IMR-90 (cell line): ENCODE measurements at regions not wholly inside any gene's neighbourhood (a gene's known extent, or its start where the extent isn't known, plus 50 kb on each side); places are given as distances from the start of the nearest gene placed in this dataset.
A peak's percentile ranks its signal among the peaks of the same experiment; 100 is the strongest.

Source experiments
- ATAC-seq: fragments of 200-7000 bp; cut with Tn5 transposase; 2 replicates; pipeline ENCODE4 v1.9.1; 2020; ENCODE audit warnings: low read depth, mild to moderate bottlenecking, moderate library complexity
- BruUV-seq: library from RNA; stranded (reverse); fragments of 400-500 nt; replicated peaks from 2 replicates; lab custom pipeline; 2021; lab: Mats Ljungman, UMichigan
- CTCF ChIA-PET: fragments of 300-600 bp; formaldehyde crosslinking; extraction: SDS; loops from one replicate; lab custom pipeline; 2021; ENCODE audit warnings: antibody characterized with exemption; lab: Yijun Ruan, JAX
- POLR2A ChIA-PET: fragments of 300-600 bp; sonication (Branson Sonifier 250); formaldehyde crosslinking; loops from one replicate; lab custom pipeline; 2022; ENCODE audit warnings: antibody characterized with exemption; ENCODE audit not compliant: unreplicated experiment; lab: Charles Lee
- DNase-seq: peaks from one replicate; pipeline ENCODE4 v3.0.0; 2013
- H2AFZ ChIP-seq: replicated peaks from 2 replicates; pipeline ENCODE3; 2013; ENCODE audit warnings: low read length, mild to moderate bottlenecking; ENCODE audit not compliant: poor library complexity
- H2AK5ac ChIP-seq: 2 replicates; pipeline ENCODE4 v1.6.1; 2013; ENCODE audit warnings: low read depth, low read length, inconsistent platforms
- H2AK9ac ChIP-seq: replicated peaks from 2 replicates; pipeline ENCODE3; 2013; ENCODE audit warnings: mild to moderate bottlenecking, low read depth, low read length, moderate library complexity; ENCODE audit not compliant: poor library complexity
- H2BK120ac ChIP-seq: 2 replicates; pipeline ENCODE4 v1.6.1; 2013; ENCODE audit warnings: low read depth, low read length, inconsistent platforms
- H2BK15ac ChIP-seq: 3 replicates; pipeline ENCODE4 v1.6.1; 2013; ENCODE audit warnings: low read depth, low read length, inconsistent platforms
- H2BK20ac ChIP-seq: 2 replicates; pipeline ENCODE4 v1.6.1; 2013; ENCODE audit warnings: low read depth, mild to moderate bottlenecking, inconsistent platforms, low read length, moderate library complexity
- H2BK5ac ChIP-seq: 2 replicates; pipeline ENCODE4 v1.6.1; 2013; ENCODE audit warnings: mild to moderate bottlenecking, low read depth, low read length, inconsistent platforms; ENCODE audit not compliant: poor library complexity, severe bottlenecking
- H3K14ac ChIP-seq: replicated peaks from 2 replicates; pipeline ENCODE4 v1.6.1; 2013; ENCODE audit warnings: low read depth, low read length, inconsistent platforms
- H3K18ac ChIP-seq: 2 replicates; pipeline ENCODE4 v1.6.1; 2013; ENCODE audit warnings: low read depth, low read length, control low read depth
- H3K23ac ChIP-seq: 2 replicates; pipeline ENCODE4 v1.6.1; 2013; ENCODE audit warnings: low read depth, low read length, inconsistent platforms
- H3K27ac ChIP-seq: 2 replicates; pipeline ENCODE4 v1.5.1; 2013; ENCODE audit warnings: mild to moderate bottlenecking, control low read depth, low read length; ENCODE audit not compliant: insufficient read depth
- H3K27me3 ChIP-seq: 2 replicates; pipeline ENCODE4 v1.6.1; 2013; ENCODE audit warnings: low read length; ENCODE audit not compliant: control insufficient read depth, insufficient read depth
- H3K36me3 ChIP-seq: 2 replicates; pipeline ENCODE4 v1.6.1; 2013; ENCODE audit warnings: low read length, mixed read lengths; ENCODE audit not compliant: control insufficient read depth, insufficient read depth
- H3K4ac ChIP-seq: 2 replicates; pipeline ENCODE4 v1.6.1; 2013; ENCODE audit warnings: low read depth, low read length, inconsistent platforms
- H3K4me1 ChIP-seq: 2 replicates; pipeline ENCODE4 v1.6.1; 2013; ENCODE audit warnings: low read length, mixed read lengths; ENCODE audit not compliant: control insufficient read depth, insufficient read depth
- H3K4me2 ChIP-seq: 2 replicates; pipeline ENCODE4 v1.6.1; 2013; ENCODE audit warnings: low read depth, mild to moderate bottlenecking, control low read depth, low read length, moderate library complexity
- H3K4me3 ChIP-seq: 2 replicates; pipeline ENCODE4 v1.5.1; 2013; ENCODE audit warnings: low read depth, mild to moderate bottlenecking, control low read depth, low read length, moderate library complexity; ENCODE audit not compliant: insufficient read depth
- H3K56ac ChIP-seq: 2 replicates; pipeline ENCODE4 v1.6.1; 2013; ENCODE audit warnings: low read length, inconsistent platforms; ENCODE audit not compliant: insufficient read depth; ENCODE audit errors: extremely low read depth
- H3K79me1 ChIP-seq, 2 experiments: 2 replicates each; pipeline ENCODE4 v1.6.1; 2013; ENCODE audit warnings: low read length in 2 of 2, inconsistent platforms in 1 of 2, low read depth in 1 of 2
- H3K9ac ChIP-seq: 2 replicates; pipeline ENCODE4 v1.6.1; 2013; ENCODE audit warnings: low read depth, low read length, control low read depth
- H3K9me1 ChIP-seq: 2 replicates; pipeline ENCODE4 v1.6.1; 2013; ENCODE audit warnings: low read length, inconsistent platforms; ENCODE audit not compliant: insufficient read depth
- H3K9me3 ChIP-seq: 2 replicates; pipeline ENCODE4 v1.6.1; 2013; ENCODE audit warnings: low read length; ENCODE audit not compliant: control insufficient read depth, insufficient read depth
- H4K20me1 ChIP-seq: 2 replicates; pipeline ENCODE4 v1.6.1; 2013; ENCODE audit warnings: low read length, inconsistent platforms; ENCODE audit not compliant: insufficient read depth
- H4K5ac ChIP-seq: 2 replicates; pipeline ENCODE4 v1.6.1; 2013; ENCODE audit warnings: mild to moderate bottlenecking, low read depth, low read length, control low read depth
- H4K8ac ChIP-seq, 2 experiments: 2 replicates each; pipeline ENCODE4 v1.6.1; 2013; ENCODE audit warnings: low read depth in 2 of 2, low read length in 2 of 2, control low read depth in 1 of 2, inconsistent platforms in 1 of 2
- H4K91ac ChIP-seq: 2 replicates; pipeline ENCODE4 v1.6.1; 2013; ENCODE audit warnings: low read depth, low read length, inconsistent platforms; ENCODE audit not compliant: insufficient read depth
- BHLHE40 ChIP-seq: fragments of 150-350 bp; IDR thresholded peaks from 2 replicates; pipeline ENCODE4 v1.6.1; 2016; ENCODE audit warnings: mild to moderate bottlenecking, low read depth, low read length
- CEBPB ChIP-seq: IDR thresholded peaks from 2 replicates; pipeline ENCODE4 v1.6.1; 2012; ENCODE audit warnings: low read depth, low read length, improper control_type of control experiment
- CHD1 ChIP-seq: IDR thresholded peaks from 2 replicates; pipeline ENCODE4 v1.6.1; 2012; ENCODE audit warnings: low read depth, low read length, improper control_type of control experiment
- FOS ChIP-seq: fragments of 150-350 bp; IDR thresholded peaks from 2 replicates; pipeline ENCODE4 v1.6.1; 2016; ENCODE audit warnings: low read depth, low read length
- MAZ ChIP-seq: IDR thresholded peaks from 2 replicates; pipeline ENCODE4 v1.6.1; 2012; ENCODE audit warnings: low read depth, mild to moderate bottlenecking, low read length, improper control_type of control experiment, moderate library complexity, borderline replicate concordance
- MXI1 ChIP-seq: IDR thresholded peaks from 2 replicates; pipeline ENCODE4 v1.6.1; 2012; ENCODE audit warnings: low read depth, mild to moderate bottlenecking, low read length, moderate library complexity, borderline replicate concordance
- NFE2L2 ChIP-seq: fragments of 150-350 bp; IDR thresholded peaks from 2 replicates; pipeline ENCODE4 v1.6.1; 2016; ENCODE audit warnings: low read depth, mild to moderate bottlenecking, low read length
- POLR2A ChIP-seq: IDR thresholded peaks from 2 replicates; pipeline ENCODE4 v1.6.1; 2012; ENCODE audit warnings: mild to moderate bottlenecking, low read depth, low read length
- RAD21 ChIP-seq: IDR thresholded peaks from 2 replicates; pipeline ENCODE4 v1.6.1; 2012; ENCODE audit warnings: low read length, improper control_type of control experiment
- RCOR1 ChIP-seq: IDR thresholded peaks from 2 replicates; pipeline ENCODE4 v1.6.1; 2012; ENCODE audit warnings: mild to moderate bottlenecking, low read length, improper control_type of control experiment; ENCODE audit not compliant: insufficient replicate concordance
- WGBS, 2 experiments: methylation state at CpG; one replicate each; pipeline versions ENCODE4 v1.1.5 to v1.1.7; 2013; ENCODE audit warnings: missing lambda C conversion rate in 2 of 2; ENCODE audit not compliant: insufficient read length in 1 of 2; ENCODE audit errors: extremely low coverage in 2 of 2; 5-methylcytosine and 5-hydroxymethylcytosine counted together
- dilution Hi-C: fragments of 300-500 bp; cut with HindIII; formaldehyde crosslinking; loops from one replicate; pipeline ENCODE4 v1.14.3; 2018; ENCODE audit warnings: low sequenced_read_pairs; ENCODE audit not compliant: unreplicated experiment
- in situ Hi-C: fragments of 300-500 bp; cut with MboI; formaldehyde crosslinking; loops from 3 replicates; pipeline ENCODE4 v1.14.3; 2019; ENCODE audit warnings: low sequenced_read_pairs, inconsistent platforms, mixed read lengths
- intact Hi-C: fragments of 100-400 bp; cut with micrococcal nuclease; formaldehyde crosslinking; loops from 2 replicates; pipeline ENCODE4 v1.10.0; 2022
- TF ChIP-seq, protein P1 (sequence below): fragments of 150-350 bp; IDR thresholded peaks from 2 replicates; pipeline ENCODE4 v1.6.1; 2017; ENCODE audit warnings: mild to moderate bottlenecking, antibody characterized with exemption, low read length, low read depth
- TF ChIP-seq, protein P2 (sequence below): fragments of 150-350 bp; IDR thresholded peaks from 2 replicates; pipeline ENCODE4 v1.6.1; 2016; ENCODE audit warnings: low read depth, mild to moderate bottlenecking, low read length, moderate library complexity, borderline replicate concordance
- TF ChIP-seq, protein P3 (sequence below): conservative IDR thresholded peaks from 2 replicates; pipeline ENCODE4 v1.5.1; 2012; ENCODE audit warnings: mild to moderate bottlenecking, low read depth, low read length, improper control_type of control experiment

DNA sequence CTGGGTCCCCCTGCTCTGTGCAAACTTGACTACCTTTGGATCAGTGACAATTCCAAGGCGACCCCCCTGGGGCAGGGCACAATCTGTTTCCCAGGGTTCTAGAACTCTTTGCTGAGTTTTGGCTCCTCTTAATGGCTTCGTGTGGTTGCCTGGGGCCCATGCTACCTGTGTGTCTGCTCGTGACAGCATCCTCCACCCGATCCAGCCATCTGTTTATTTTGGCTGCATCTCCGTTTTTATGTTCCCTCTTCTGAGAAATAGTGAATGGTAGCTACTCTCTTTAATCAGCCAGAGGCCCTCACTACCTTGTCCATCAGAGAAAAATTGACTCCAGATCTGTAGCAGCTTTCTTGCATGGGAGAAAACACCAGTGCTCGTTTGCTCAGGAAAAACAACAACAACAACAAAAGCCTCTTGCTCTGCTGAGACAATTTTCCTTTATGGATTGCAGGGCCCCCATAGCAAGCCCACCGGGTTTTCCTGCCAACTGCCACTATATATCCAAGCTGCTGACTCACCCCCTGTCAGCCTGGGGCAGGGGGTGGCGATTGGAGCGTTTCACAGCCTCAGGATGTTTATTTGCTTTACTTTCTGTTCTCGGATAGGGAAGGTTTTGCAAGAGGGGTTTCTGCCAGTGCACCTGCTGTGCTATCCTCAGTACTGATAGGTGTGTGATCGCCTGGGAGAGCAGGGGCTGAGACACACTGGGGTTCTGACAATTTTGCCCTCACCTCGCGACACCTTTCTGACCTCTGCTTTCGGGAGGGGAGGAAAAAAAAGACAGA is 607.8 kb downstream of the BNC2 start (continued):
- TF ChIP-seq MXI1 (no peak), POLR2A (no peak), BHLHE40 (no peak)

DNA sequence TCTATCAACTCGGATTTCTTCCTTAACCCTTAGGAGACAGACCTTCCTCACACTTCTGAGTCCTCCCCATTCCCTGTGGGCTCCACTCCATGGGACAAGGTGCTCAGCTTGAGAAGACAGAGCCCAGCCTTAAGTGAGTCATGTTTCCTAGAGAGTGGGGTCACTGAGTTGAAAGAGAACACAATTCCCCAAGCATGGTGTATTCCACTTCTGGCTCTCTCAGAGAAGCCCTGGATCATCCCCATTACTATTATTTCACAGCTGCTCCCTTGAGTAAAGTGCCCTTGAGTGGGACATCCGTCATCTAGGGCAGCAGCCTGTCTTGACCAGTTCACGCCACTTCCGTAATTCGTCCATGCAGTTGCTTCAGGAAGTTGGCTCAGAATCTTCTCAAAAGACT is 604.8 kb downstream of the BNC2 start:
- no peak overlapping the region for H2AFZ ChIP-seq
- POLR2A ChIA-PET, result no interaction called here
- no peak for TF ChIP-seq NFE2L2
- TF ChIP-seq, protein P1, sequence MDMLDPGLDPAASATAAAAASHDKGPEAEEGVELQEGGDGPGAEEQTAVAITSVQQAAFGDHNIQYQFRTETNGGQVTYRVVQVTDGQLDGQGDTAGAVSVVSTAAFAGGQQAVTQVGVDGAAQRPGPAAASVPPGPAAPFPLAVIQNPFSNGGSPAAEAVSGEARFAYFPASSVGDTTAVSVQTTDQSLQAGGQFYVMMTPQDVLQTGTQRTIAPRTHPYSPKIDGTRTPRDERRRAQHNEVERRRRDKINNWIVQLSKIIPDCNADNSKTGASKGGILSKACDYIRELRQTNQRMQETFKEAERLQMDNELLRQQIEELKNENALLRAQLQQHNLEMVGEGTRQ, result no peak
- no peak for TF ChIP-seq CEBPB
- TF ChIP-seq, protein P2, sequence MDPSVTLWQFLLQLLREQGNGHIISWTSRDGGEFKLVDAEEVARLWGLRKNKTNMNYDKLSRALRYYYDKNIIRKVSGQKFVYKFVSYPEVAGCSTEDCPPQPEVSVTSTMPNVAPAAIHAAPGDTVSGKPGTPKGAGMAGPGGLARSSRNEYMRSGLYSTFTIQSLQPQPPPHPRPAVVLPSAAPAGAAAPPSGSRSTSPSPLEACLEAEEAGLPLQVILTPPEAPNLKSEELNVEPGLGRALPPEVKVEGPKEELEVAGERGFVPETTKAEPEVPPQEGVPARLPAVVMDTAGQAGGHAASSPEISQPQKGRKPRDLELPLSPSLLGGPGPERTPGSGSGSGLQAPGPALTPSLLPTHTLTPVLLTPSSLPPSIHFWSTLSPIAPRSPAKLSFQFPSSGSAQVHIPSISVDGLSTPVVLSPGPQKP, result no peak
- no peak for TF ChIP-seq CHD1
- TF ChIP-seq, protein P3, sequence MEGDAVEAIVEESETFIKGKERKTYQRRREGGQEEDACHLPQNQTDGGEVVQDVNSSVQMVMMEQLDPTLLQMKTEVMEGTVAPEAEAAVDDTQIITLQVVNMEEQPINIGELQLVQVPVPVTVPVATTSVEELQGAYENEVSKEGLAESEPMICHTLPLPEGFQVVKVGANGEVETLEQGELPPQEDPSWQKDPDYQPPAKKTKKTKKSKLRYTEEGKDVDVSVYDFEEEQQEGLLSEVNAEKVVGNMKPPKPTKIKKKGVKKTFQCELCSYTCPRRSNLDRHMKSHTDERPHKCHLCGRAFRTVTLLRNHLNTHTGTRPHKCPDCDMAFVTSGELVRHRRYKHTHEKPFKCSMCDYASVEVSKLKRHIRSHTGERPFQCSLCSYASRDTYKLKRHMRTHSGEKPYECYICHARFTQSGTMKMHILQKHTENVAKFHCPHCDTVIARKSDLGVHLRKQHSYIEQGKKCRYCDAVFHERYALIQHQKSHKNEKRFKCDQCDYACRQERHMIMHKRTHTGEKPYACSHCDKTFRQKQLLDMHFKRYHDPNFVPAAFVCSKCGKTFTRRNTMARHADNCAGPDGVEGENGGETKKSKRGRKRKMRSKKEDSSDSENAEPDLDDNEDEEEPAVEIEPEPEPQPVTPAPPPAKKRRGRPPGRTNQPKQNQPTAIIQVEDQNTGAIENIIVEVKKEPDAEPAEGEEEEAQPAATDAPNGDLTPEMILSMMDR, result no peak
- TF ChIP-seq RCOR1, result no peak
- TF ChIP-seq MAZ, result no peak
- TF ChIP-seq RAD21, result no peak
- no peak for TF ChIP-seq FOS

More for the DNA sequence above, 604.8 kb downstream of the BNC2 start:
- dilution Hi-C loops (no loop called here), in situ Hi-C loops (no loop called here), intact Hi-C loops (loop anchor here (5.0 kb wide), 1 partner anchor 147 kb away; no protein-coding TSS in a partner anchor)
- peaks cover 10% of the 10 kb centered on the region for H3K27me3 ChIP-seq
- CTCF ChIA-PET, result no interaction called here
- no peak overlapping the region; the same call in 1 of the 2 replicates for H2BK20ac ChIP-seq
- H3K36me3 ChIP-seq, result no peaks in the 10 kb centered on the region
- H3K4me1 ChIP-seq, result peaks cover 12% of the 10 kb centered on the region
- H3K9ac ChIP-seq, result no peak overlapping the region
- H3K4ac ChIP-seq, result 0 out of 2 replicates have a peak overlapping the region, but pooled peaks have one; percentile 5
- no peak overlapping the region for H2BK15ac ChIP-seq
- no peak overlapping the region for H3K14ac ChIP-seq
- no peak overlapping the region for H2BK5ac ChIP-seq
- H3K56ac ChIP-seq, result no peak overlapping the region
- no TSS peak for BruUV-seq
- DNase-seq, result peak; percentile 31
- no peak overlapping the region for H3K4me2 ChIP-seq
- H2BK120ac ChIP-seq, result no peak overlapping the region
- H4K91ac ChIP-seq, result no peak overlapping the region
- H3K9me3 ChIP-seq, result no peaks in the 10 kb centered on the region
- H2AK5ac ChIP-seq, result 0 out of 2 replicates have a peak overlapping the region, but pooled peaks have one; percentile 20
- no peaks in the 10 kb centered on the region for H3K9me1 ChIP-seq
- no peak overlapping the region for H3K18ac ChIP-seq
- H3K27ac ChIP-seq, result no peak overlapping the region
- no peaks in the 10 kb centered on the region for H3K79me1 ChIP-seq
- no peak overlapping the region for H4K5ac ChIP-seq
- no peaks in the 10 kb centered on the region for H4K20me1 ChIP-seq
- H4K8ac ChIP-seq, result no peak overlapping the region
- H2AK9ac ChIP-seq, result no peak overlapping the region
- no peak for ATAC-seq
- no peak overlapping the region for H3K4me3 ChIP-seq
- H3K23ac ChIP-seq, result no peak overlapping the region
- WGBS, 2 experiments, result 93% methylated on average over 4 of the region's 5 CpGs; no CpG with 5 or more reads in 1 of the 2 experiments
